SK-N-SH (cell line): ENCODE measurements at regions not wholly inside any gene's neighbourhood (a gene's known extent, or its start where the extent isn't known, plus 50 kb on each side); places are given as distances from the start of the nearest gene placed in this dataset.

Source experiments
- CTCF ChIA-PET: fragments of 300-600, 350-600 bp; formaldehyde crosslinking; extraction: SDS; loops from one replicate; lab custom pipeline; 2021; lab: Yijun Ruan, JAX
- POLR2A ChIA-PET: fragments of 350-600 bp; sonication (Branson Sonifier 250); formaldehyde crosslinking; extraction: SDS; loops from one replicate; lab custom pipeline; 2020; ENCODE audit warnings: antibody characterized with exemption, inconsistent platforms; lab: Yijun Ruan, JAX
- DNase-seq: peaks from one replicate; pipeline ENCODE4 v3.0.0; 2012
- H2AFZ ChIP-seq: fragments of 200-600 bp; sonication (generic); 2 replicates; pipeline ENCODE4 v1.8.1; 2016; ENCODE audit warnings: antibody characterized with exemption, mild to moderate bottlenecking, low read depth
- H3F3A ChIP-seq: fragments of 200-600 bp; sonication (generic); replicated peaks from 2 replicates; pipeline ENCODE3; 2016; ENCODE audit warnings: antibody characterized with exemption, mild to moderate bottlenecking; ENCODE audit not compliant: insufficient read depth
- H3K27ac ChIP-seq, 2 experiments: fragments of 200-500 bp in 1 of 2; fragments of 200-600 bp in 1 of 2; sonication (Bioruptor generic) in 1 of 2; sonication (generic), shearing (Covaris generic) in 1 of 2; 2 replicates each; pipeline versions ENCODE4 v1.5.1 to v1.6.1; 2014 to 2016; ENCODE audit warnings: low read depth in 2 of 2, inconsistent platforms in 1 of 2, low read length in 1 of 2, mild to moderate bottlenecking in 1 of 2, mixed read lengths in 1 of 2
- H3K27me3 ChIP-seq: fragments of 200-600 bp; sonication (generic), shearing (Covaris generic); 2 replicates; pipeline ENCODE4 v1.6.1; 2016; ENCODE audit warnings: mixed run types; ENCODE audit not compliant: insufficient read depth
- H3K36me3 ChIP-seq, 2 experiments: fragments of 200-500 bp in 1 of 2; fragments of 200-600 bp in 1 of 2; sonication (Bioruptor generic) in 1 of 2; sonication (generic) in 1 of 2; replicated peaks in 1 of 2; 2 replicates each; pipeline versions ENCODE3 to v1.5.1; 2014 to 2016; ENCODE audit warnings: low read length in 1 of 2, mild to moderate bottlenecking in 1 of 2; ENCODE audit not compliant: insufficient read depth in 2 of 2, control insufficient read depth in 1 of 2
- H3K4me1 ChIP-seq, 2 experiments: fragments of 200-500 bp in 1 of 2; fragments of 200-600 bp in 1 of 2; sonication (Bioruptor generic) in 1 of 2; sonication (generic), shearing (Covaris generic) in 1 of 2; 2 replicates each; pipeline versions ENCODE4 v1.5.1 to v1.6.1; 2014 to 2016; ENCODE audit warnings: low read depth in 1 of 2, low read length in 1 of 2, mixed run types in 1 of 2; ENCODE audit not compliant: insufficient read depth in 2 of 2, control insufficient read depth in 1 of 2
- H3K4me2 ChIP-seq: fragments of 200-600 bp; sonication (generic), shearing (Covaris generic); 2 replicates; pipeline ENCODE4 v1.6.1; 2017; ENCODE audit warnings: mixed run types
- H3K4me3 ChIP-seq, 2 experiments: fragments of 200-500 bp in 1 of 2; fragments of 200-600 bp in 1 of 2; sonication (Bioruptor generic) in 1 of 2; sonication (generic), shearing (Covaris generic) in 1 of 2; 2 replicates each; pipeline versions ENCODE4 v1.5.1 to v1.8.1; 2014 to 2016; ENCODE audit warnings: low read depth in 2 of 2, inconsistent platforms in 1 of 2, low read length in 1 of 2, mild to moderate bottlenecking in 1 of 2, mixed read lengths in 1 of 2, moderate library complexity in 1 of 2
- H3K79me2 ChIP-seq: fragments of 200-600 bp; sonication (generic); 2 replicates; pipeline ENCODE4 v1.8.1; 2017; ENCODE audit warnings: mild to moderate bottlenecking; ENCODE audit not compliant: insufficient read depth
- H3K9ac ChIP-seq: fragments of 200-600 bp; sonication (generic); 2 replicates; pipeline ENCODE4 v1.6.1; 2017; ENCODE audit warnings: mixed run types
- H3K9me2 ChIP-seq: fragments of 200-600 bp; sonication (generic); 2 replicates; pipeline ENCODE4 v1.6.1; 2017; ENCODE audit warnings: mixed run types
- H3K9me3 ChIP-seq: fragments of 200-600 bp; sonication (generic); 2 replicates; pipeline ENCODE4 v1.6.1; 2017; ENCODE audit warnings: mixed run types, mild to moderate bottlenecking, moderate library complexity
- H4K20me1 ChIP-seq: fragments of 200-600 bp; sonication (generic); 2 replicates; pipeline ENCODE4 v1.6.1; 2017; ENCODE audit warnings: mild to moderate bottlenecking, mixed run types; ENCODE audit not compliant: insufficient read depth
- ELF1 ChIP-seq: IDR thresholded peaks from 2 replicates; pipeline ENCODE4 v1.4.0; 2012
- EP300 ChIP-seq, 2 experiments: IDR thresholded peaks; 2 replicates each; pipeline versions ENCODE4 v1.4.0 to v1.6.1; 2012; ENCODE audit warnings: borderline replicate concordance in 1 of 2, low read depth in 1 of 2, low read length in 1 of 2
- FOXJ3 ChIP-seq: sonication (generic); formaldehyde crosslinking; IDR thresholded peaks from 2 replicates; pipeline ENCODE4 v1.5.1; 2020; ENCODE audit warnings: mild to moderate bottlenecking, missing genetic modification reagents
- GABPA ChIP-seq: IDR thresholded peaks from 2 replicates; pipeline ENCODE4 v1.4.0; 2012; ENCODE audit warnings: low read depth, mild to moderate bottlenecking
- JUND ChIP-seq: IDR thresholded peaks from 2 replicates; pipeline ENCODE4 v1.4.0; 2012
- NFIC ChIP-seq: IDR thresholded peaks from 2 replicates; pipeline ENCODE4 v1.4.0; 2012; ENCODE audit warnings: borderline replicate concordance
- NRF1 ChIP-seq: IDR thresholded peaks from 2 replicates; pipeline ENCODE4 v1.6.1; 2012; ENCODE audit warnings: low read depth, mild to moderate bottlenecking, low read length
- POLR2AphosphoS5 ChIP-seq: IDR thresholded peaks from 2 replicates; pipeline ENCODE4 v1.6.1; 2012; ENCODE audit warnings: low read depth, low read length
- RAD21 ChIP-seq: IDR thresholded peaks from 2 replicates; pipeline ENCODE4 v1.6.1; 2012; ENCODE audit warnings: mild to moderate bottlenecking, low read length
- RFX5 ChIP-seq: IDR thresholded peaks from 2 replicates; pipeline ENCODE4 v1.6.1; 2012; ENCODE audit warnings: mild to moderate bottlenecking, improper control_type of control experiment, low read length
- SIN3A ChIP-seq: IDR thresholded peaks from 2 replicates; pipeline ENCODE4 v1.6.1; 2012; ENCODE audit warnings: low read depth, mild to moderate bottlenecking, low read length, moderate library complexity, borderline replicate concordance
- TAF1 ChIP-seq: IDR thresholded peaks from 2 replicates; pipeline ENCODE4 v1.6.1; 2012; ENCODE audit warnings: low read depth, mild to moderate bottlenecking, low read length, moderate library complexity, borderline replicate concordance
- TCF12 ChIP-seq: IDR thresholded peaks from 2 replicates; pipeline ENCODE4 v1.4.0; 2012
- WGBS: methylation state at CpG from one replicate; pipeline ENCODE4 v1.1.6; 2017; ENCODE audit warnings: low lambda C conversion rate; 5-methylcytosine and 5-hydroxymethylcytosine counted together
- TF ChIP-seq, protein P1 (sequence below): fragments of 150-350 bp; IDR thresholded peaks from 2 replicates; pipeline ENCODE4 v1.6.1; 2016; ENCODE audit warnings: mild to moderate bottlenecking, low read depth, low read length
- TF ChIP-seq, protein P2 (sequence below): IDR thresholded peaks from 2 replicates; pipeline ENCODE4; 2012
- TF ChIP-seq, protein P3 (sequence below): IDR thresholded peaks from 2 replicates; pipeline ENCODE4 v1.4.0; 2012; ENCODE audit warnings: low read depth, borderline replicate concordance
- TF ChIP-seq, protein P4 (sequence below): fragments of 150-350 bp; IDR thresholded peaks from 2 replicates; pipeline ENCODE4 v1.6.1; 2017; ENCODE audit warnings: antibody characterized with exemption, low read length, low read depth, borderline replicate concordance
- TF ChIP-seq, protein P5 (sequence below): IDR thresholded peaks from 2 replicates; pipeline ENCODE4 v1.6.1; 2012; ENCODE audit warnings: mild to moderate bottlenecking, low read depth, low read length, moderate library complexity

DNA sequence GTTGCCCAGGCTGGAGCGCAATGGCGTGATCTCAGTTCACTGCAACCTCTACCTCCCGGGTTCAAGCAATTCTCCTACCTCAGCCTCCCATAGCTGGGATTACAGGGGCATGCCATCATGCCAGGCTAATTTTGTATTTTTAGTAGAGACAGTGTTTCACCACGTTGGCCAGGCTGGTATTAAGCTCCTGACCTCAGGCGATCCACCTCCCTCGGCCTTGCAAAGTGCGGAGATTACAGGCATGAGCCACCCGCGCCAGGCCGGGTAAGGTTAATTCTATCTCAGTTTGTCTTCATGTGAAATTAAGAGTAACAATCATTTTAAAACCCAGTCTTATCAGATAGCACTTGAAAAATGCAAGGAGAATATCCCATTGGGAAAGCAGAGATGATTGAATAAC lies 1681.7 kb upstream of the DDX18 start (continued):
- TF ChIP-seq, protein P1, sequence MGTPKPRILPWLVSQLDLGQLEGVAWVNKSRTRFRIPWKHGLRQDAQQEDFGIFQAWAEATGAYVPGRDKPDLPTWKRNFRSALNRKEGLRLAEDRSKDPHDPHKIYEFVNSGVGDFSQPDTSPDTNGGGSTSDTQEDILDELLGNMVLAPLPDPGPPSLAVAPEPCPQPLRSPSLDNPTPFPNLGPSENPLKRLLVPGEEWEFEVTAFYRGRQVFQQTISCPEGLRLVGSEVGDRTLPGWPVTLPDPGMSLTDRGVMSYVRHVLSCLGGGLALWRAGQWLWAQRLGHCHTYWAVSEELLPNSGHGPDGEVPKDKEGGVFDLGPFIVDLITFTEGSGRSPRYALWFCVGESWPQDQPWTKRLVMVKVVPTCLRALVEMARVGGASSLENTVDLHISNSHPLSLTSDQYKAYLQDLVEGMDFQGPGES = no peak
- no peak for TF ChIP-seq GABPA
- no peak for TF ChIP-seq JUND
- TF ChIP-seq, protein P2, sequence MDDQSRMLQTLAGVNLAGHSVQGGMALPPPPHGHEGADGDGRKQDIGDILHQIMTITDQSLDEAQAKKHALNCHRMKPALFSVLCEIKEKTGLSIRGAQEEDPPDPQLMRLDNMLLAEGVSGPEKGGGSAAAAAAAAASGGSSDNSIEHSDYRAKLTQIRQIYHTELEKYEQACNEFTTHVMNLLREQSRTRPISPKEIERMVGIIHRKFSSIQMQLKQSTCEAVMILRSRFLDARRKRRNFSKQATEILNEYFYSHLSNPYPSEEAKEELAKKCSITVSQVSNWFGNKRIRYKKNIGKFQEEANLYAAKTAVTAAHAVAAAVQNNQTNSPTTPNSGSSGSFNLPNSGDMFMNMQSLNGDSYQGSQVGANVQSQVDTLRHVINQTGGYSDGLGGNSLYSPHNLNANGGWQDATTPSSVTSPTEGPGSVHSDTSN = no peak

DNA sequence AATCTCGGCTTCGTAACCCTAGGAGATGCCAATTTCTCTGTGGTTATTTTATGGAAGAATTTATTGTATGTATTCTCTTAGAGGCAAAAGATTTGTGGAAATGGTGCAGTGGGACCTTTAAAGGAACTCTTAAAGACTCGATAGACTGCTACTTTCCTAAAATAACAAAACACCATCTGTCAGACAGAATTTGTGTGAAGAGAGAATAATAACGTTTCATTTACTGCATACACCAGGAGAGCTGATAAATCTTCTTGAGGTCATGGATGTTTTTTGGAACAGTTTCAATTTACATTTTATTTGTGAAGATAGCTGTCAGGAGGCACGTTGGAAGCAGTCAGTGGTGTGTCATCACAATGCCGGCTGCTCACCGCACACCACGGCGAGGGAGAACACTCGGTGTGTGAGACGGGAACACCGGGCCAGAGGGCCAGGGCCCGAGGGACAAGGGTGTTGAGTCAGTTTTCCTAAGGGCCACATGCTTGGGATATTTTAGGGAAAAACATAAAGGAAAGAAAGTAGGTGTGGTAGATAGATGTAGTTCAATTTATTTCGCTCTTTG lies 1681.0 kb upstream of the DDX18 start:
- Histone ChIP-seq H3K27ac (no peak overlapping the region), H3K4me2 (no peak overlapping the region), H3K79me2 (no peaks in the 10 kb centered on the region), H3K27me3 (no peaks in the 10 kb centered on the region), H4K20me1 (no peaks in the 10 kb centered on the region), H3K9ac (no peak overlapping the region), H2AFZ (no peak overlapping the region), H3K9me3 (no peaks in the 10 kb centered on the region)
- TF ChIP-seq TCF12 (no peak), EP300 (IDR thresholded peaks at IDR 0.05; ENCODE audit: borderline replicate concordance in 1 of 2, low read depth in 1 of 2, low read length in 1 of 2) (no peak), FOXJ3 (CRISPR knock-in tag) (no peak), POLR2AphosphoS5 (no peak), ELF1 (no peak), SIN3A (no peak), RAD21 (no peak), JUND (no peak), TAF1 (no peak), RFX5 (no peak), NFIC (no peak), NRF1 (no peak)
- TF ChIP-seq, protein P3, sequence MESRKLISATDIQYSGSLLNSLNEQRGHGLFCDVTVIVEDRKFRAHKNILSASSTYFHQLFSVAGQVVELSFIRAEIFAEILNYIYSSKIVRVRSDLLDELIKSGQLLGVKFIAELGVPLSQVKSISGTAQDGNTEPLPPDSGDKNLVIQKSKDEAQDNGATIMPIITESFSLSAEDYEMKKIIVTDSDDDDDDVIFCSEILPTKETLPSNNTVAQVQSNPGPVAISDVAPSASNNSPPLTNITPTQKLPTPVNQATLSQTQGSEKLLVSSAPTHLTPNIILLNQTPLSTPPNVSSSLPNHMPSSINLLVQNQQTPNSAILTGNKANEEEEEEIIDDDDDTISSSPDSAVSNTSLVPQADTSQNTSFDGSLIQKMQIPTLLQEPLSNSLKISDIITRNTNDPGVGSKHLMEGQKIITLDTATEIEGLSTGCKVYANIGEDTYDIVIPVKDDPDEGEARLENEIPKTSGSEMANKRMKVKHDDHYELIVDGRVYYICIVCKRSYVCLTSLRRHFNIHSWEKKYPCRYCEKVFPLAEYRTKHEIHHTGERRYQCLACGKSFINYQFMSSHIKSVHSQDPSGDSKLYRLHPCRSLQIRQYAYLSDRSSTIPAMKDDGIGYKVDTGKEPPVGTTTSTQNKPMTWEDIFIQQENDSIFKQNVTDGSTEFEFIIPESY = no peak
- TF ChIP-seq, protein P4, sequence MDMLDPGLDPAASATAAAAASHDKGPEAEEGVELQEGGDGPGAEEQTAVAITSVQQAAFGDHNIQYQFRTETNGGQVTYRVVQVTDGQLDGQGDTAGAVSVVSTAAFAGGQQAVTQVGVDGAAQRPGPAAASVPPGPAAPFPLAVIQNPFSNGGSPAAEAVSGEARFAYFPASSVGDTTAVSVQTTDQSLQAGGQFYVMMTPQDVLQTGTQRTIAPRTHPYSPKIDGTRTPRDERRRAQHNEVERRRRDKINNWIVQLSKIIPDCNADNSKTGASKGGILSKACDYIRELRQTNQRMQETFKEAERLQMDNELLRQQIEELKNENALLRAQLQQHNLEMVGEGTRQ = no peak
- TF ChIP-seq, protein P5, sequence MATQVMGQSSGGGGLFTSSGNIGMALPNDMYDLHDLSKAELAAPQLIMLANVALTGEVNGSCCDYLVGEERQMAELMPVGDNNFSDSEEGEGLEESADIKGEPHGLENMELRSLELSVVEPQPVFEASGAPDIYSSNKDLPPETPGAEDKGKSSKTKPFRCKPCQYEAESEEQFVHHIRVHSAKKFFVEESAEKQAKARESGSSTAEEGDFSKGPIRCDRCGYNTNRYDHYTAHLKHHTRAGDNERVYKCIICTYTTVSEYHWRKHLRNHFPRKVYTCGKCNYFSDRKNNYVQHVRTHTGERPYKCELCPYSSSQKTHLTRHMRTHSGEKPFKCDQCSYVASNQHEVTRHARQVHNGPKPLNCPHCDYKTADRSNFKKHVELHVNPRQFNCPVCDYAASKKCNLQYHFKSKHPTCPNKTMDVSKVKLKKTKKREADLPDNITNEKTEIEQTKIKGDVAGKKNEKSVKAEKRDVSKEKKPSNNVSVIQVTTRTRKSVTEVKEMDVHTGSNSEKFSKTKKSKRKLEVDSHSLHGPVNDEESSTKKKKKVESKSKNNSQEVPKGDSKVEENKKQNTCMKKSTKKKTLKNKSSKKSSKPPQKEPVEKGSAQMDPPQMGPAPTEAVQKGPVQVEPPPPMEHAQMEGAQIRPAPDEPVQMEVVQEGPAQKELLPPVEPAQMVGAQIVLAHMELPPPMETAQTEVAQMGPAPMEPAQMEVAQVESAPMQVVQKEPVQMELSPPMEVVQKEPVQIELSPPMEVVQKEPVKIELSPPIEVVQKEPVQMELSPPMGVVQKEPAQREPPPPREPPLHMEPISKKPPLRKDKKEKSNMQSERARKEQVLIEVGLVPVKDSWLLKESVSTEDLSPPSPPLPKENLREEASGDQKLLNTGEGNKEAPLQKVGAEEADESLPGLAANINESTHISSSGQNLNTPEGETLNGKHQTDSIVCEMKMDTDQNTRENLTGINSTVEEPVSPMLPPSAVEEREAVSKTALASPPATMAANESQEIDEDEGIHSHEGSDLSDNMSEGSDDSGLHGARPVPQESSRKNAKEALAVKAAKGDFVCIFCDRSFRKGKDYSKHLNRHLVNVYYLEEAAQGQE = no peak
- TF ChIP-seq, all 33 proteins: peak for 0
- no peak for DNase-seq
- Histone ChIP-seq H3F3A (no peaks in the 10 kb centered on the region), H3K36me3 (no peaks in the 10 kb centered on the region), H3K9me2 (no peaks in the 10 kb centered on the region), H3K4me1 (no peaks in the 10 kb centered on the region), H3K4me3 (no peak overlapping the region)
- ChIA-PET CTCF (no interaction called here), POLR2A (no interaction called here)
- WGBS = 50% methylated on average over 14 of the region's 14 CpGs
